ENCODE measurements at regions not wholly inside any gene's neighbourhood (a gene's known extent, or its start where the extent isn't known, plus 50 kb on each side); places are given as distances from the start of the nearest gene placed in this dataset.

- Histone ChIP-seq H3K79me2 (replicated peaks; ENCODE audit: insufficient read depth) (no peaks in the 10 kb centered on the region), H3F3A (replicated peaks; ENCODE audit: low read depth) (no peaks in the 10 kb centered on the region), H3K9me2 (ENCODE audit: insufficient read depth) (no peaks in the 10 kb centered on the region), H2AFZ (no peak overlapping the region), H3K27ac (ENCODE audit: low read depth) (no peak overlapping the region), H3K27me3 (ENCODE audit: insufficient read depth) (no peaks in the 10 kb centered on the region), H3K4me3 (no peak overlapping the region), H3K4me1 (ENCODE audit: insufficient read depth) (no peaks in the 10 kb centered on the region), H4K20me1 (replicated peaks; ENCODE audit: insufficient read depth) (no peaks in the 10 kb centered on the region), H3K4me2 (no peak overlapping the region), H3K36me3 (ENCODE audit: insufficient read depth) (peaks cover 14% of the 10 kb centered on the region; the same call in 1 of the 2 replicates)
- Mint-ChIP-seq H3K27me3 (ENCODE audit: insufficient read depth, low read depth, poor library complexity) (no peaks in the 10 kb centered on the region), H3K4me3 (no peak overlapping the region), H3K9me3 (peaks cover 59% of the 10 kb centered on the region; the same call in 2 of the 3 replicates), H3K4me1 (peaks cover 11% of the 10 kb centered on the region), H3K36me3 (ENCODE audit: low read depth) (no peaks in the 10 kb centered on the region), H3K27ac (no peak overlapping the region)
- TF ChIP-seq CTCF (conservative IDR thresholded peaks at IDR 0.05; ENCODE audit: low read depth in 2 of 2), result no peak
- TF ChIP-seq REST (IDR thresholded peaks at IDR 0.05; ENCODE audit: unreplicated experiment), result no peak
- TF ChIP-seq STAT1 (IDR thresholded peaks at IDR 0.05; ENCODE audit: unreplicated experiment), result no peak
- no peak for TF ChIP-seq JUNB (IDR thresholded peaks at IDR 0.05; ENCODE audit: unreplicated experiment)
- TF ChIP-seq EZH2 (IDR thresholded peaks at IDR 0.05; ENCODE audit: low read depth, unreplicated experiment), result no peak
- TF ChIP-seq ZNF114 (CRISPR knock-in tag; IDR thresholded peaks at IDR 0.05), result no peak
- TF ChIP-seq ZNF331 (CRISPR knock-in tag; IDR thresholded peaks at IDR 0.05; ENCODE audit: low read depth), result no peak
- no peak for TF ChIP-seq NANOG (IDR thresholded peaks at IDR 0.05; ENCODE audit: borderline replicate concordance)
- TF ChIP-seq ETS1 (IDR thresholded peaks at IDR 0.05), result no peak
- TF ChIP-seq CREB1 (CRISPR knock-in tag; IDR thresholded peaks at IDR 0.05; ENCODE audit: low read depth), result no peak
- no peak for TF ChIP-seq EZH2phosphoT487 (IDR thresholded peaks at IDR 0.05; ENCODE audit: unreplicated experiment)
- TF ChIP-seq ZNF462 (CRISPR knock-in tag; IDR thresholded peaks at IDR 0.05), result no peak
- no peak for ATAC-seq
- no peak for DNase-seq (ENCODE audit: low spot score)
Measured at GRCh38 chr16:7236824-7237410, 95.7 kb upstream of the RBFOX1 start.
